ENCODE measurements at regions not wholly inside any gene's neighbourhood (a gene's known extent, or its start where the extent isn't known, plus 50 kb on each side); places are given as distances from the start of the nearest gene placed in this dataset.

DNA sequence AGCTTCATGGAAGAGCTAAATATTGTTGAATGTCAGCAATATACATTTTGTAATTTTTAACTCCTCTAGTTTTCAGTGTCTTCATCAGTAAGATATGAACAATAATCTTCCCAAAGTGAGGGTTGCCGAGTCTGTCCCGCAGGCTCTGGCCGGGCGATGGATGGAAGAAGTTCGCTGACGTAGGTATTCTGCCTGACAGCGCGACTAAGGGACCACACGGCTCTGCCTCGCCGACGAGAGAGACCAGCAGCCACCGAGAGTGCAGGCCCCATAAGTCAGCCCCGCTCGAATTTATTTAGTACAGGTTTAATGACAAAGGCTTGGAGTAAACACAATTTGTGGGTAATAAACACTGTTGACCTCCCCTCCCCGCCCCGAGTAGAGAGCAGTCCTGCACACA, 427.4 kb upstream of the NECTIN3 start:
- Histone ChIP-seq H3K4me2 (ENCODE audit: low read length) (no peak overlapping the region), H3K9ac (ENCODE audit: low read length) (no peak overlapping the region), H3K9me3 (ENCODE audit: low read length) (no peaks in the 10 kb centered on the region), H3F3A (ENCODE audit: insufficient read depth, low read length, poor library complexity, severe bottlenecking) (no peaks in the 10 kb centered on the region), H4K20me1 (ENCODE audit: insufficient read depth) (no peaks in the 10 kb centered on the region), H3K9me2 (ENCODE audit: insufficient read depth, low read length) (no peaks in the 10 kb centered on the region), H2AFZ (ENCODE audit: low read depth, low read length) (no peak overlapping the region), H3K4me3 (ENCODE audit: low read length) (no peak overlapping the region), H3K27me3 (ENCODE audit: insufficient read depth, low read depth, low read length) (no peaks in the 10 kb centered on the region), H3K27ac (ENCODE audit: low read length) (no peak overlapping the region), H3K36me3 (ENCODE audit: insufficient read depth, low read length) (no peaks in the 10 kb centered on the region), H3K79me2 (replicated peaks; ENCODE audit: insufficient read depth, low read length) (no peaks in the 10 kb centered on the region)
- TF ChIP-seq POLR2AphosphoS5 (IDR thresholded peaks at IDR 0.05) (no peak), TAF1 (IDR thresholded peaks at IDR 0.05; ENCODE audit: low read depth) (no peak), EP300 (conservative IDR thresholded peaks at IDR 0.05; ENCODE audit: poor library complexity, severe bottlenecking) (no peak), MXI1 (conservative IDR thresholded peaks at IDR 0.05; ENCODE audit: poor library complexity, severe bottlenecking) (no peak), RAD21 (conservative IDR thresholded peaks at IDR 0.05) (no peak), SMC3 (conservative IDR thresholded peaks at IDR 0.05; ENCODE audit: poor library complexity) (no peak), EZH2 (IDR thresholded peaks at IDR 0.05; ENCODE audit: borderline replicate concordance, insufficient read depth, low read length, poor library complexity, severe bottlenecking) (no peak)
- TF ChIP-seq, protein P1, sequence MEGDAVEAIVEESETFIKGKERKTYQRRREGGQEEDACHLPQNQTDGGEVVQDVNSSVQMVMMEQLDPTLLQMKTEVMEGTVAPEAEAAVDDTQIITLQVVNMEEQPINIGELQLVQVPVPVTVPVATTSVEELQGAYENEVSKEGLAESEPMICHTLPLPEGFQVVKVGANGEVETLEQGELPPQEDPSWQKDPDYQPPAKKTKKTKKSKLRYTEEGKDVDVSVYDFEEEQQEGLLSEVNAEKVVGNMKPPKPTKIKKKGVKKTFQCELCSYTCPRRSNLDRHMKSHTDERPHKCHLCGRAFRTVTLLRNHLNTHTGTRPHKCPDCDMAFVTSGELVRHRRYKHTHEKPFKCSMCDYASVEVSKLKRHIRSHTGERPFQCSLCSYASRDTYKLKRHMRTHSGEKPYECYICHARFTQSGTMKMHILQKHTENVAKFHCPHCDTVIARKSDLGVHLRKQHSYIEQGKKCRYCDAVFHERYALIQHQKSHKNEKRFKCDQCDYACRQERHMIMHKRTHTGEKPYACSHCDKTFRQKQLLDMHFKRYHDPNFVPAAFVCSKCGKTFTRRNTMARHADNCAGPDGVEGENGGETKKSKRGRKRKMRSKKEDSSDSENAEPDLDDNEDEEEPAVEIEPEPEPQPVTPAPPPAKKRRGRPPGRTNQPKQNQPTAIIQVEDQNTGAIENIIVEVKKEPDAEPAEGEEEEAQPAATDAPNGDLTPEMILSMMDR (IDR thresholded peaks at IDR 0.05; ENCODE audit: poor library complexity, severe bottlenecking) = no peak
- TF ChIP-seq, protein P2, sequence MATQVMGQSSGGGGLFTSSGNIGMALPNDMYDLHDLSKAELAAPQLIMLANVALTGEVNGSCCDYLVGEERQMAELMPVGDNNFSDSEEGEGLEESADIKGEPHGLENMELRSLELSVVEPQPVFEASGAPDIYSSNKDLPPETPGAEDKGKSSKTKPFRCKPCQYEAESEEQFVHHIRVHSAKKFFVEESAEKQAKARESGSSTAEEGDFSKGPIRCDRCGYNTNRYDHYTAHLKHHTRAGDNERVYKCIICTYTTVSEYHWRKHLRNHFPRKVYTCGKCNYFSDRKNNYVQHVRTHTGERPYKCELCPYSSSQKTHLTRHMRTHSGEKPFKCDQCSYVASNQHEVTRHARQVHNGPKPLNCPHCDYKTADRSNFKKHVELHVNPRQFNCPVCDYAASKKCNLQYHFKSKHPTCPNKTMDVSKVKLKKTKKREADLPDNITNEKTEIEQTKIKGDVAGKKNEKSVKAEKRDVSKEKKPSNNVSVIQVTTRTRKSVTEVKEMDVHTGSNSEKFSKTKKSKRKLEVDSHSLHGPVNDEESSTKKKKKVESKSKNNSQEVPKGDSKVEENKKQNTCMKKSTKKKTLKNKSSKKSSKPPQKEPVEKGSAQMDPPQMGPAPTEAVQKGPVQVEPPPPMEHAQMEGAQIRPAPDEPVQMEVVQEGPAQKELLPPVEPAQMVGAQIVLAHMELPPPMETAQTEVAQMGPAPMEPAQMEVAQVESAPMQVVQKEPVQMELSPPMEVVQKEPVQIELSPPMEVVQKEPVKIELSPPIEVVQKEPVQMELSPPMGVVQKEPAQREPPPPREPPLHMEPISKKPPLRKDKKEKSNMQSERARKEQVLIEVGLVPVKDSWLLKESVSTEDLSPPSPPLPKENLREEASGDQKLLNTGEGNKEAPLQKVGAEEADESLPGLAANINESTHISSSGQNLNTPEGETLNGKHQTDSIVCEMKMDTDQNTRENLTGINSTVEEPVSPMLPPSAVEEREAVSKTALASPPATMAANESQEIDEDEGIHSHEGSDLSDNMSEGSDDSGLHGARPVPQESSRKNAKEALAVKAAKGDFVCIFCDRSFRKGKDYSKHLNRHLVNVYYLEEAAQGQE (IDR thresholded peaks at IDR 0.05; ENCODE audit: borderline replicate concordance) = no peak

DNA sequence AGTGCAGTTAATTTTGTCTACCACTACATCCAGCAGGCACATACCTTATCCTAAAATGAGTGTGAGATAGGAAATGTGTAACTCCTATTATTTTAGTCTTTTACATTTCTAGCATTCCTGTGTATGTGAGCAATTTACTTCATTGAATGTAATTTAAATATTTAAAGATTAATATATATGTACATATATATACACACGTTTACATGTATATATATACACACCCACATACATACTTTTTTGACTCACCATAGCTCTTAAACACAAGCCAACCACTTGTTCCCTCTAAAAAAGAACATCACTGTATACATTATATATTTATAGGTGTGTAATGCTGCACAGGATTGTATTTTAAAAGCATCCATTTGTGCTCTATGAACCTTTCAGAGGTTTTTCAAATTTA, 425.6 kb upstream of the NECTIN3 start:
- no peak overlapping the region for H3K27ac ChIP-seq (ENCODE audit: low read length)

More for the DNA sequence above, 425.6 kb upstream of the NECTIN3 start:
- H2AFZ ChIP-seq (ENCODE audit: low read depth, low read length) = no peak overlapping the region
- H3K4me2 ChIP-seq (ENCODE audit: low read length) = no peak overlapping the region
- no peaks in the 10 kb centered on the region for H3K36me3 ChIP-seq (ENCODE audit: insufficient read depth, low read length)
- TF ChIP-seq, protein P1 (IDR thresholded peaks at IDR 0.05; ENCODE audit: poor library complexity, severe bottlenecking) = no peak
- TF ChIP-seq MXI1 (conservative IDR thresholded peaks at IDR 0.05; ENCODE audit: poor library complexity, severe bottlenecking) (no peak), RAD21 (conservative IDR thresholded peaks at IDR 0.05) (no peak)
- H3K79me2 ChIP-seq (replicated peaks; ENCODE audit: insufficient read depth, low read length) = no peaks in the 10 kb centered on the region
- H3K27me3 ChIP-seq (ENCODE audit: insufficient read depth, low read depth, low read length) = no peaks in the 10 kb centered on the region
- no peaks in the 10 kb centered on the region for H3K9me3 ChIP-seq (ENCODE audit: low read length)
- H4K20me1 ChIP-seq (ENCODE audit: insufficient read depth) = no peaks in the 10 kb centered on the region
- no peak overlapping the region for H3K4me3 ChIP-seq (ENCODE audit: low read length)
- H3K9ac ChIP-seq (ENCODE audit: low read length) = no peak overlapping the region
- no peaks in the 10 kb centered on the region for H3K9me2 ChIP-seq (ENCODE audit: insufficient read depth, low read length)
- no peaks in the 10 kb centered on the region for H3F3A ChIP-seq (ENCODE audit: insufficient read depth, low read length, poor library complexity, severe bottlenecking)
